GM23338 (cell line): ENCODE measurements at regions not wholly inside any gene's neighbourhood (a gene's known extent, or its start where the extent isn't known, plus 50 kb on each side); places are given as distances from the start of the nearest gene placed in this dataset.

Experiments
- ATAC-seq: fragments of 200-7000 bp; cut with Tn5 transposase; 3 replicates; pipeline ENCODE4 v1.9.1; 2020
- DNase-seq: peaks from one replicate; pipeline ENCODE4 v3.0.0-alpha.2; 2015; ENCODE audit warnings: low spot score
- H2AFZ ChIP-seq: fragments of 200-600 bp; sonication (generic); 2 replicates; pipeline ENCODE4 v1.8.0; 2016; ENCODE audit warnings: antibody characterized with exemption, mild to moderate bottlenecking, moderate library complexity
- H3F3A ChIP-seq: fragments of 200-600 bp; sonication (generic); replicated peaks from 2 replicates; pipeline ENCODE4 v1.8.0; 2017; ENCODE audit warnings: antibody characterized with exemption, mixed run types, low read depth
- H3K27ac ChIP-seq: fragments of 200-600 bp; sonication (generic); 2 replicates; pipeline ENCODE4 v1.6.1; 2016; ENCODE audit warnings: low read depth
- H3K27me3 ChIP-seq: fragments of 200-600 bp; sonication (generic); 2 replicates; pipeline ENCODE4 v1.8.0; 2016; ENCODE audit warnings: mild to moderate bottlenecking, mixed run types, moderate library complexity; ENCODE audit not compliant: insufficient read depth
- H3K36me3 ChIP-seq: fragments of 200-600 bp; sonication (generic); 2 replicates; pipeline ENCODE4 v1.8.0; 2016; ENCODE audit warnings: mild to moderate bottlenecking; ENCODE audit not compliant: insufficient read depth
- H3K4me1 ChIP-seq: fragments of 200-600 bp; sonication (generic); 2 replicates; pipeline ENCODE4 v1.8.0; 2016; ENCODE audit warnings: mild to moderate bottlenecking, moderate library complexity; ENCODE audit not compliant: insufficient read depth
- H3K4me2 ChIP-seq: fragments of 200-600 bp; sonication (generic); 2 replicates; pipeline ENCODE4 v1.7.1; 2017; ENCODE audit warnings: mixed run types
- H3K4me3 ChIP-seq: fragments of 200-600 bp; sonication (generic); 2 replicates; pipeline ENCODE4 v1.6.1; 2016; ENCODE audit warnings: mixed run types
- H3K79me2 ChIP-seq: fragments of 200-600 bp; sonication (generic); replicated peaks from 2 replicates; pipeline ENCODE4 v1.8.0; 2017; ENCODE audit warnings: mild to moderate bottlenecking; ENCODE audit not compliant: insufficient read depth
- H3K9me2 ChIP-seq: fragments of 200-600 bp; sonication (generic); 2 replicates; pipeline ENCODE4 v1.8.0; 2017; ENCODE audit not compliant: insufficient read depth
- H4K20me1 ChIP-seq: fragments of 200-600 bp; sonication (generic); replicated peaks from 2 replicates; pipeline ENCODE4 v1.8.0; 2017; ENCODE audit warnings: mild to moderate bottlenecking; ENCODE audit not compliant: insufficient read depth
- H3K27ac Mint-ChIP-seq: 2 replicates; pipeline ENCODE4 v1.8.0; 2020; ENCODE audit warnings: inconsistent platforms, mild to moderate bottlenecking, moderate library complexity, mixed read lengths
- H3K27me3 Mint-ChIP-seq: 3 replicates; pipeline ENCODE4 v1.8.0; 2022; ENCODE audit warnings: low read depth, mild to moderate bottlenecking, moderate library complexity, mixed read lengths, inconsistent platforms; ENCODE audit not compliant: insufficient read depth, poor library complexity
- H3K36me3 Mint-ChIP-seq: 3 replicates; pipeline ENCODE4 v1.8.0; 2021; ENCODE audit warnings: low read depth, mild to moderate bottlenecking, inconsistent platforms, moderate library complexity, mixed read lengths
- H3K4me1 Mint-ChIP-seq: 3 replicates; pipeline ENCODE4 v1.8.0; 2020; ENCODE audit warnings: mild to moderate bottlenecking, inconsistent platforms, mixed read lengths
- H3K4me3 Mint-ChIP-seq: 3 replicates; pipeline ENCODE4 v1.8.0; 2021; ENCODE audit warnings: moderate library complexity, mild to moderate bottlenecking, inconsistent platforms, mixed read lengths
- H3K9me3 Mint-ChIP-seq: 3 replicates; pipeline ENCODE4 v1.8.0; 2020; ENCODE audit warnings: moderate library complexity, mild to moderate bottlenecking, inconsistent platforms, mixed read lengths
- CREB1 ChIP-seq: fragments of 250-450 bp; sonication (Bioruptor Pico); IDR thresholded peaks from 2 replicates; pipeline ENCODE4 v1.5.0; 2020; ENCODE audit warnings: low read depth, mild to moderate bottlenecking, moderate library complexity
- EZH2 ChIP-seq: fragments of 200-600 bp; sonication (generic); IDR thresholded peaks from one replicate; pipeline ENCODE4 v1.8.0; 2017; ENCODE audit warnings: antibody characterized with exemption, mild to moderate bottlenecking, low read depth; ENCODE audit not compliant: unreplicated experiment
- EZH2phosphoT487 ChIP-seq: fragments of 200-600 bp; sonication (generic); IDR thresholded peaks from one replicate; pipeline ENCODE4 v1.8.1; 2018; ENCODE audit warnings: antibody characterized with exemption; ENCODE audit not compliant: unreplicated experiment
- JUNB ChIP-seq: IDR thresholded peaks from one replicate; pipeline ENCODE4 v1.6.1; 2016; ENCODE audit warnings: antibody characterized with exemption; ENCODE audit not compliant: unreplicated experiment
- NANOG ChIP-seq: IDR thresholded peaks from 2 replicates; pipeline ENCODE4 v1.6.1; 2016; ENCODE audit warnings: antibody characterized with exemption, borderline replicate concordance
- POLR2AphosphoS5 ChIP-seq: IDR thresholded peaks from 2 replicates; pipeline ENCODE4 v1.6.1; 2016; ENCODE audit warnings: antibody characterized with exemption, low read depth
- STAT1 ChIP-seq: IDR thresholded peaks from one replicate; pipeline ENCODE4 v1.6.1; 2016; ENCODE audit warnings: antibody characterized with exemption; ENCODE audit not compliant: unreplicated experiment
- ZNF114 ChIP-seq: fragments of 250-450 bp; sonication (Bioruptor Pico); IDR thresholded peaks from 2 replicates; pipeline ENCODE4 v1.5.0; 2020; ENCODE audit warnings: mild to moderate bottlenecking, moderate library complexity
- ZNF331 ChIP-seq: fragments of 250-450 bp; sonication (Bioruptor Pico); IDR thresholded peaks from 2 replicates; pipeline ENCODE4 v1.5.0; 2020; ENCODE audit warnings: low read depth, mild to moderate bottlenecking, moderate library complexity
- TF ChIP-seq, protein P1 (sequence below): IDR thresholded peaks from 2 replicates; pipeline ENCODE4 v1.6.1; 2016; ENCODE audit warnings: antibody characterized with exemption
- TF ChIP-seq, protein P2 (sequence below), 2 experiments: fragments of 200-600 bp in 1 of 2; sonication (generic) in 1 of 2; conservative IDR thresholded peaks; 2 replicates each; pipeline versions ENCODE4 v1.5.1 to v1.6.1; 2016 to 2017; ENCODE audit warnings: antibody characterized with exemption in 2 of 2, low read depth in 2 of 2, mild to moderate bottlenecking in 2 of 2, moderate library complexity in 1 of 2
- TF ChIP-seq, protein P3 (sequence below): IDR thresholded peaks from one replicate; pipeline ENCODE4 v1.6.1; 2018; ENCODE audit warnings: antibody characterized with exemption; ENCODE audit not compliant: unreplicated experiment

DNA sequence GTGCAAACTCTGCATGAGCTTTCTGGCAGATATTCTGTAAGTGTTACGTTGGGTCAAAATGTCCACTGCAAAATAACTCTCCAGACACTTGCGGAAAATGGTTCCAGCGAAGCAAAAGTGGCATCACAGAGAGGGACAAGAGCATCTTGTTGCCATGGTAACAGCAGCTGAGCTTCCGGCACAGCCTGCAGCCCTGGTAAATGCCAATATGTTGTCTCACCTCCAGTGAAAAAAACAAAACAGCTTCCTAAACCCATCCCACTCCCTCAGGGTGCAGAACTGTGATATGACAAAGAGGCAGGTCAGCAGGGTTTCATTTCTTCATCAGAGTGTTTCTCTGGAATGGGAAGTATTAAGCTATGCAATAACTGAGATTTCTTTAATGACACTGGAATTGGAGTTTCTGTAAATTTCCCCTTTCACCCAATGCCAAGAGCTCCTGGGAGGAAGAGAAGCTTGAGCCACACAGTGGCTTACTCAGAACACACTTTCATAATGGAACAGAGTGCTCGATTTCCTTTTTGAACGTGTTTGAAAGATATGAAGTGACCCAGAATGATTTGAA, 65.6 kb downstream of the FOXI2 start (continued):
- TF ChIP-seq EZH2: no peak
- no peak for TF ChIP-seq ZNF331 (CRISPR knock-in tag)

DNA sequence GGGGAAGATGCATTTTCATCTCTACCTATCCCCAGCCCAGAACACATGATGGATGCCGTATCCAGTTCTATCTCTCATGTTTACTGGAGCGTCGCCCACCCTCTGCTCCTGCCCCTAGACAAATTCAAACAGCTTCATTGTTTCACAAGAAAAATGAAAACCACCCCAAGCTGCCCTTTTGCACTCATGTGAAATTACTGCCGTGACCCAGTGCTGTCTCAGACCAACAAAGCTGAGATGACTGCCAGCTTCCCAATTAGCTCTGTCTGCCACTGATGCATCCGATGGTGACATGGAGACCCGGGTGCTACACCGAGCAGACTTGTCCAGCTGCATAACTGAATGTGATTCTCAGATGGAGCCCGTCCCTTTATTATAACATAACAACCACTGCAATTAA, 67.7 kb downstream of the FOXI2 start:
- Histone ChIP-seq H3K27ac (no peak overlapping the region), H3K4me3 (no peak overlapping the region), H3K27me3 (no peaks in the 10 kb centered on the region), H3K9me2 (peaks cover 10% of the 10 kb centered on the region; the same call in 1 of the 2 replicates), H3K4me1 (no peaks in the 10 kb centered on the region), H3F3A (no peaks in the 10 kb centered on the region), H3K4me2 (no peak overlapping the region), H2AFZ (no peak overlapping the region; the same call in 1 of the 2 replicates), H3K36me3 (no peaks in the 10 kb centered on the region), H4K20me1 (no peaks in the 10 kb centered on the region), H3K79me2 (no peaks in the 10 kb centered on the region)
- no peak overlapping the region for H3K27ac Mint-ChIP-seq
- H3K4me1 Mint-ChIP-seq: no peaks in the 10 kb centered on the region
- no peak overlapping the region for H3K4me3 Mint-ChIP-seq
- no peak for DNase-seq
- ATAC-seq: no peak
- TF ChIP-seq, protein P1, sequence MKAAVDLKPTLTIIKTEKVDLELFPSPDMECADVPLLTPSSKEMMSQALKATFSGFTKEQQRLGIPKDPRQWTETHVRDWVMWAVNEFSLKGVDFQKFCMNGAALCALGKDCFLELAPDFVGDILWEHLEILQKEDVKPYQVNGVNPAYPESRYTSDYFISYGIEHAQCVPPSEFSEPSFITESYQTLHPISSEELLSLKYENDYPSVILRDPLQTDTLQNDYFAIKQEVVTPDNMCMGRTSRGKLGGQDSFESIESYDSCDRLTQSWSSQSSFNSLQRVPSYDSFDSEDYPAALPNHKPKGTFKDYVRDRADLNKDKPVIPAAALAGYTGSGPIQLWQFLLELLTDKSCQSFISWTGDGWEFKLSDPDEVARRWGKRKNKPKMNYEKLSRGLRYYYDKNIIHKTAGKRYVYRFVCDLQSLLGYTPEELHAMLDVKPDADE: no peak
- TF ChIP-seq ZNF331 (CRISPR knock-in tag): no peak
- TF ChIP-seq POLR2AphosphoS5: no peak
- TF ChIP-seq, protein P2, sequence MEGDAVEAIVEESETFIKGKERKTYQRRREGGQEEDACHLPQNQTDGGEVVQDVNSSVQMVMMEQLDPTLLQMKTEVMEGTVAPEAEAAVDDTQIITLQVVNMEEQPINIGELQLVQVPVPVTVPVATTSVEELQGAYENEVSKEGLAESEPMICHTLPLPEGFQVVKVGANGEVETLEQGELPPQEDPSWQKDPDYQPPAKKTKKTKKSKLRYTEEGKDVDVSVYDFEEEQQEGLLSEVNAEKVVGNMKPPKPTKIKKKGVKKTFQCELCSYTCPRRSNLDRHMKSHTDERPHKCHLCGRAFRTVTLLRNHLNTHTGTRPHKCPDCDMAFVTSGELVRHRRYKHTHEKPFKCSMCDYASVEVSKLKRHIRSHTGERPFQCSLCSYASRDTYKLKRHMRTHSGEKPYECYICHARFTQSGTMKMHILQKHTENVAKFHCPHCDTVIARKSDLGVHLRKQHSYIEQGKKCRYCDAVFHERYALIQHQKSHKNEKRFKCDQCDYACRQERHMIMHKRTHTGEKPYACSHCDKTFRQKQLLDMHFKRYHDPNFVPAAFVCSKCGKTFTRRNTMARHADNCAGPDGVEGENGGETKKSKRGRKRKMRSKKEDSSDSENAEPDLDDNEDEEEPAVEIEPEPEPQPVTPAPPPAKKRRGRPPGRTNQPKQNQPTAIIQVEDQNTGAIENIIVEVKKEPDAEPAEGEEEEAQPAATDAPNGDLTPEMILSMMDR (conservative IDR thresholded peaks at IDR 0.05; ENCODE audit: low read depth in 2 of 2): no peak
- no peak for TF ChIP-seq NANOG
- TF ChIP-seq ZNF114 (CRISPR knock-in tag): no peak
- TF ChIP-seq EZH2phosphoT487: no peak
- TF ChIP-seq EZH2: no peak
- no peak for TF ChIP-seq STAT1
- no peak for TF ChIP-seq JUNB
- no peak for TF ChIP-seq CREB1
- peaks cover 5% of the 10 kb centered on the region; the same call in 2 of the 3 replicates for H3K9me3 Mint-ChIP-seq
- peaks cover 5% of the 10 kb centered on the region for H3K27me3 Mint-ChIP-seq
- peaks cover 8% of the 10 kb centered on the region; the same call in 1 of the 3 replicates for H3K36me3 Mint-ChIP-seq

DNA sequence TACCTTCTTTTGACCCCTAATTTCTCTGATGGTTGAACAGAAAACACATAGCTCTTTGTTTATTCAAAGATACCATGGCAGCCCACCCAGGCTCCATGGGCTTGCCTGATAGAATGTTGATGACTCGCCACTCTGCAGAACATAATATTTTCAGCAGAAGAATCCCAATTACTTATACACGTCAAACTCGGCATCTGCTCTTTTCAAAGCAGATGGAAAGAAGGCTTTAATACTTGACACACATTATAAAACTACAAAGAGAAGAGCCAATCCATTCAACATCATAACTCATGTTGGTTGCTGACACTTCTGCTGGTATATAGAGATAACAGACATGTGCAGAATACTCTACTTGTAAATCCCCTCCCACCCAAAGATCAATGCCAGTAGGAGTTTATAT, 69.0 kb downstream of the FOXI2 start:
- Histone ChIP-seq H3K79me2 (no peaks in the 10 kb centered on the region), H3K4me3 (no peak overlapping the region), H3F3A (no peaks in the 10 kb centered on the region), H3K4me1 (no peaks in the 10 kb centered on the region), H3K4me2 (no peak overlapping the region), H3K36me3 (no peaks in the 10 kb centered on the region), H4K20me1 (no peaks in the 10 kb centered on the region), H3K9me2 (peaks cover 5% of the 10 kb centered on the region; the same call in 1 of the 2 replicates), H3K27me3 (no peaks in the 10 kb centered on the region), H3K27ac (no peak overlapping the region), H2AFZ (no peak overlapping the region)
- peaks cover 5% of the 10 kb centered on the region for H3K27me3 Mint-ChIP-seq
- DNase-seq (no peak), ATAC-seq (no peak)
- no peak overlapping the region for H3K4me3 Mint-ChIP-seq
- peaks cover 5% of the 10 kb centered on the region; the same call in 2 of the 3 replicates for H3K9me3 Mint-ChIP-seq
- H3K27ac Mint-ChIP-seq: no peak overlapping the region
- H3K4me1 Mint-ChIP-seq: no peaks in the 10 kb centered on the region
- H3K36me3 Mint-ChIP-seq: peaks cover 8% of the 10 kb centered on the region; the same call in 1 of the 3 replicates
- TF ChIP-seq EZH2: no peak
- TF ChIP-seq EZH2phosphoT487: no peak
- TF ChIP-seq, protein P3, sequence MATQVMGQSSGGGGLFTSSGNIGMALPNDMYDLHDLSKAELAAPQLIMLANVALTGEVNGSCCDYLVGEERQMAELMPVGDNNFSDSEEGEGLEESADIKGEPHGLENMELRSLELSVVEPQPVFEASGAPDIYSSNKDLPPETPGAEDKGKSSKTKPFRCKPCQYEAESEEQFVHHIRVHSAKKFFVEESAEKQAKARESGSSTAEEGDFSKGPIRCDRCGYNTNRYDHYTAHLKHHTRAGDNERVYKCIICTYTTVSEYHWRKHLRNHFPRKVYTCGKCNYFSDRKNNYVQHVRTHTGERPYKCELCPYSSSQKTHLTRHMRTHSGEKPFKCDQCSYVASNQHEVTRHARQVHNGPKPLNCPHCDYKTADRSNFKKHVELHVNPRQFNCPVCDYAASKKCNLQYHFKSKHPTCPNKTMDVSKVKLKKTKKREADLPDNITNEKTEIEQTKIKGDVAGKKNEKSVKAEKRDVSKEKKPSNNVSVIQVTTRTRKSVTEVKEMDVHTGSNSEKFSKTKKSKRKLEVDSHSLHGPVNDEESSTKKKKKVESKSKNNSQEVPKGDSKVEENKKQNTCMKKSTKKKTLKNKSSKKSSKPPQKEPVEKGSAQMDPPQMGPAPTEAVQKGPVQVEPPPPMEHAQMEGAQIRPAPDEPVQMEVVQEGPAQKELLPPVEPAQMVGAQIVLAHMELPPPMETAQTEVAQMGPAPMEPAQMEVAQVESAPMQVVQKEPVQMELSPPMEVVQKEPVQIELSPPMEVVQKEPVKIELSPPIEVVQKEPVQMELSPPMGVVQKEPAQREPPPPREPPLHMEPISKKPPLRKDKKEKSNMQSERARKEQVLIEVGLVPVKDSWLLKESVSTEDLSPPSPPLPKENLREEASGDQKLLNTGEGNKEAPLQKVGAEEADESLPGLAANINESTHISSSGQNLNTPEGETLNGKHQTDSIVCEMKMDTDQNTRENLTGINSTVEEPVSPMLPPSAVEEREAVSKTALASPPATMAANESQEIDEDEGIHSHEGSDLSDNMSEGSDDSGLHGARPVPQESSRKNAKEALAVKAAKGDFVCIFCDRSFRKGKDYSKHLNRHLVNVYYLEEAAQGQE: no peak
